ENCODE measurements at regions not wholly inside any gene's neighbourhood (a gene's known extent, or its start where the extent isn't known, plus 50 kb on each side); places are given as distances from the start of the nearest gene placed in this dataset.
"Not testable (repeated sequence)": the region's sequence is repeated elsewhere in the genome, so short reads cannot be mapped to it uniquely, and the experiment has no call there.

DNA sequence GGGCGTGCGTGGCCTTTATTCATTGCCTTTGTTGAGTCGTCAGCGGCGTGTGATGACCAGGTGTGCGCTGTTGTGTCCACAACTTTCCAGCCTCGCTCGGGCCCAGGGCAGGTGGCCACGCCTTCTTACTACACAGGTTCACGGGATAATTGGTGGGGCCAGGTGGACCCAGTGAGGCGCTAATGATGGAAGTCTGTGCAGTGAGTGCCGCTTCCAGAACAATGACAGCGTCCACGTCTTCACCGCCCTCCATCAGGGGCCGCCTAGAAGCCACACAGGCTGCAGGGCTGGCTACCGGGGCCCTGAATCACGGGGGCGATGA is 1197.3 kb downstream of the BRD1 start:
- DNase-seq: no peak

DNA sequence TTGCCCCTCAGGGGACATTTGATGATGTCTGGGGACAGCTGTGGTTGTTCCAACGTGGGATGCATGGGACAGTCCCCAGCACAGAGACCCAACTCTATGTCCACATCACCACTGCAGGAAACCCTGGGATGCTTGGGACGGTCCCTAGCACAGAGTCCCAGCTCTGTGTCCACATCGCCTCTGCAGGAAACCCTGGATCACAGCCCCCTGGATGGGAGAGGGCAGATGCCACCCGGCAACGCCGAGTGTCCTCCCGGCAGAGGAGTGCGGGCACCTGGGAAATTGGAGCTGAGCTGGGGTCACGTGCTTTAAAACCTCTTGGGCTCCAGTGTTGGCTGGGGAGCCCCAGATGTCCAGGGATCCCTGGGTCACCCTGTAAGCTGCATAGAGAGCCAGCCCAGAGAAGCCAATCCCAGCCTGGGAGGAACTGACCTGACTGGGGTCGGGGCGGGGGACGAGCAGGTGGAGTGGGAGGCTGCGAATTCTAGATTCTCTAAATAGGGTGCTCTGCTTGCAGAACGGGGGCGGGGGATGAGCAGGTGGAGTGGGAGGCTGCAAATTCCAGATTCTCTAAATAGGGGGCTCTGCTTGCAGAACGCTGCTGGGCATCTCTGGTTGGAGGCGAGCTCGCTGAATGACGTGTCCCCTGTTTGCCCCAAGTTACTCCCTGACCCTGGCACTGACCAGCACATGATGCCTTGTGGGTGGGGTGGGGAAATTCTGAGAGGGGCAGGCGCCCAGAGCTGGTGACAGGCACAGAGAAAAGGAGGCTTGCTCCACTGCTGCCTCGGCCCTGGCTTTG is 1197.8 kb downstream of the BRD1 start:
- DNase-seq: peak in 38 of 51 donors; percentile 8 to 87 (median 59)

DNA sequence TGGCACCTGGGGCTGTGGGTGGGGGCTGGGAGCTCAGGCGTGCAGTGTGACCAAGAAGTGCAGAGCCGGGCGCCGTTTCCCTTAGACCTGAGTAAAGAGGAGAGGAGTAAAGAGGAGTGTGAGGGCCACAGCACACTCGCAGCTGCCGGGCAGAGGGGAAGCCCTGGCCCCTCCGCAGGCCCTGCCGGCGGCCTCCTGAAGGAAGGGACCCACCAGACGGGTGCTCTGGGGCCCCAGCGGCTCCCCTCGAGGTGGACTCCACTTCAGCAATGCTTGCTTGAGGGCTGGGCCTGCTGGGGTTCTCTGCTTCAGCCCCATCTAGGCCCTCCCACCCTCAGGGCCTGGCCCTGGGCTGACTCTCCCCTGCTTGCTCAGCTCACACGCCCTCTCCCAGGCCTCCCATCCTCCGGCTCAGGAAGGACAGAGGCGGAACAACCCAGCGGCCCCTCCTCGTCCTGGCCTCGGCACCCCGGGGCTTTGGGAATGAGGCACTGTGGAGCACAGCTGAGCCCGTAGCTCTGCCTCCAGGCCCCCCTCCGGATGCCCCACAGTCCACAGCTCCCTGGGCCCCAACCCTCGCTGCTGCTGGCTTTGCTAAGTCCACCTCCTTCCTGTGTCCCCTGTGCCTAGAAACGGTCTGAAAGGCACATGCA is 1198.7 kb downstream of the BRD1 start:
- DNase-seq: peak in 1 of 51 donors; percentile 20

DNA sequence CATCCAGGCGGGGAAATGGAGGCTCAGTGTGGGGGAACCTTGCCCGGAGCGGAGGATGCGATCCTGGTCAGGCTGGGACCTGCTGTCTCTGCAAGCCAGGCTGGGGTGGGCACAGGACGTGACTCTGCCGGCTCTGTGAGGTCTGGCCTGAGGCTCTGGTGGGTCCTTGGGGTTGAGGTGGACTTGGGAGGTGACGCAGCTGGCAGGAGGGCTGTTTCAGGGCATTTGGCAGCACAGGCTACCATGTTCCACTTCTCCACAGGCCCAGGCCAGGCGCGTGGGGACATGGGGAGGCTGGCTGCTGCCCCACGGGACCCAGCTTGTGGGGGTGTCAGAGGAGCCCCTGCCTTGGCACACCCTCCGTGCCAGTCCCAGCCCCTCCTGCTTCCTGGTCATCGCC is 1199.7 kb downstream of the BRD1 start:
- DNase-seq: no peak

DNA sequence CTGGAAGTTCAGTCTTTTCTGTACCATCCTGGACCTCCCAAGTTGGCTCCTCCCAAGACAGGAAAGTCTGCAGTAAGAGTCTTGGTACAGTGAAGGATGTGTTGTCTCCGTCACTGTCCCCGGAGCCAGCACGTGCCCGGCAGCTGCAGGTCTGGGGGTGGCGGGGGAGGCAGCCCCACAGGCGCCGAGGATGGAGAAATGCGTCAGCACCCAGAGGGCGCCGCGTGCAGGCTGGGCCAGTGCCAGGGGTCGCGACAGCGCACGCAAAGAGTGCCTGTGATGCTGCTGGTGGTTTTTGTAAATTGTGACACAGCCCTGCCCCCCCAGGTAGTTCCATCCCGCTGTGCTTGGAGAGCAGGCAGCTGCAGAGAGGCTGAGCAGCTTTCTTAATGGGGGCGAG is 1200.5 kb downstream of the BRD1 start:
- DNase-seq: peak in 30 of 51 donors; percentile 15 to 78 (median 42)

DNA sequence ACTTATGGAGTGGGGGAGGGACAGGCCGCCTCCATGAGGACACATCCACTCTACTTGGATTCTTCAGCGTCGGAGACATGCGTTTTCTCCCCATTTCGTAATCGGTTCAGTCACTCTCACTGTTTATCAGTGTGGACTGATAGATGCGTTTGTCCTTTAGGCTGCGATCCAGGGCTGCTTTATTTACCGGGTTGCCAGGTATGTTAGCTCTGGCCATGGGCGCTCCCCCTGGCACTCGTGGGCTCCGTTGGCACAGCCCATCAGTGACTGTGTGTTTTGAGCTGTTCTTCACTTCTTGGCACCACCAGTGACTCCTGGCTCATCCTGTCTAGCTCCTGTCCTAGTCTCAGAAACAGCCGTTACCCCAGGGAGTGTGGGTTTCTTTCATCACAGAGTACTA is 1203.3 kb downstream of the BRD1 start:
- DNase-seq: no peak

DNA sequence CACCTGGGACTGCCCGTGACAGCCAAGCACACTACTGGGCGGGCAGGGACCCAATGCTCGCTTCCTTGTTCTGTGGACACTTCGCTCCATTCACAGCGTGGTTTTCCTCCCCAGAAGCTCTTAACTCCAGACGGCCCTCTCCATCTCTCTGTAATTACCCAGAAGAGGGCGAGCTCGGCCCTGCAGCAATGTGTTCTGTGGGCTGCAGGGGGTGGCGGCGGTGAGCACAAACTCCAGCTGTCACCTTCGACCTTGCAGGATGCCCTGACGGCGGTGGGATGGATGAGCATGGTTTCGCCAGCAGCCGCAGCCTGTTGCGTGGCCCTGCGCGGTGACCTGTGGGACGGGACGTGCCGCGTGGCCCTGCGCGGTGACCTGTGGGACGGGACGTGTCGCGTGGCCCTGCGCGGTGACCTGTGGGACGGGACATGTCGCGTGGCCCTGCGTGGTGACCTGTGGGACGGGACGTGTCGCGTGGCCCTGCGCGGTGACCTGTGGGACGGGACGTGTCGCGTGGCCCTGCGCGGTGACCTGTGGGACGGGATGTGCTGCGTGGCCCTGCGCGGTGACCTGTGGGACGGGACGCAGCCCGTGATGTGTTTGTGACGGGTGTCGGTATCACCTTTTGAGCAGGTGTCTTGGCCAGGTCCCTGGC is 1204.7 kb downstream of the BRD1 start:
- no peak for DNase-seq

DNA sequence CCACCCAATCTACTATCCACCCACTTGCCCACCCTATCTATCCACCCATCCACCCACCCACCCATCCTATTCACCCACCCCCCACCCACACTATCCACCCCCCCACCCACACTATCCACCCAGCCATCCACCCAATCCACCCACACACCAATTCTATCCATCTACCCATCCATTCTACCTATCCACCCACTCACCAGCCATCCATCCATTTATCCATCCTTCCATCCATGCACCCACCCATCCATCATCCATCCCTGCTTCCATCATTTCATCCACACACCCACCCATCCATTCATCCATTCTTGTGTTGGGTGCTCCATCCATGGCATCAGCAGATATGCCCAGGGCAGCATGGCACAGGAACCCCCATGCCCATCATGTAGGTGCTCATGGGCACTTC is 1206.6 kb downstream of the BRD1 start:
- no peak for DNase-seq

DNA sequence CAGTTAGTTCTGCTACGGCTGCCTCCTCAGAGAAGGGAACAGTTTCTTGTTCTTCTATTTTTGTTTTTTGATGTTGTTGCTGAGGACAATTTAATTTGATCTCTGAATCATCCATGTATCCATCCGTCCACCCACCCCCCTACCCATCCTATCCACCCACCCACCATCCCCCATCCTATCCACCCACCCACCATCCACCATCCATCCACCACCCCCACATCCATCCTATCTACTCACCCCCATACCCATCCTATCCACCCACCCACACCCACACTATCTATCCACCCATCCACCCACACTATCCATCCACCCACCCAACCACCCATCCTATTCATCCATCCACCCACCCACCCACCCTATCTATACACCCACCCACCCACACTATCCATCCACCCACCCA is 1207.2 kb downstream of the BRD1 start:
- not testable (repeated sequence) for DNase-seq

DNA sequence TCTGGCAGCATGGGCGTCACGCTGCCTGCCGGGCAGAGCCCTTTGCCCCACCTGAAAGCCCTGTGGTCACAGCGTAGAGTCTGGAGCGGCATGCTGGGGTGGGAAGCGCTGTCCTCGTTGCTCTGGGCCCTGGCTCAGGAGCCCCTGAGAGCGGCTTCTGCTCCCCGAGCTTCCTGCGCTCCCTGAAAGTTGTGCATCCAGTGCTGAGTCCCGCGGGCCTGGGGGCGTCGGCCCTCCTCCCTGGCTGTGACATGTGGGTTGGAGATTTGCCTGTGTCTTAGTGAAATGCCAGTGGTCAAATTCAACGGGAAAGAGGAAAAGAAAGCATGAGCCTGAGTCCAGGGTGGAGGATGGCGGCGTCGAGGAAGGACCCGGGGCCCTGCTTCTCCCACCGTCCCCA is 1208.0 kb downstream of the BRD1 start:
- DNase-seq: no peak

DNA sequence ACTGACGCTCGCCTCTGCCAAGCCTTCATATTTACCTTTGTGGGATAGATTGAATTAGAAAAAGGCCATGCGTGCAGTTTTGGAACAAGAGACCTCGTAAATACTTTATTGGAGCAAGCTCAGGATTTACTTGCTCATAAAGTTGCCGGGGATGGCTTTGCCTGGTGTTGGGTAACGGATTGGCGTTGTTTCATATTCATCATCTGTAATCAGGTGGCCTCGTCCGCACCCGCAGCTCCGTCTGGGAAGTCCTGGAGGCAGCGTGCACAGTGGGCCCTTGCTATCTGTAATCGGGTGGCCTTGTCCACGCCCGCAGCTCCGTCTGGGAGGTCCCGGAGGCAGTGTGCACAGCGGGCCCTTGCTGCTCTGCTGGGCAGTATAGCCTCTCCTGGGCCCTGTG is 1209.3 kb downstream of the BRD1 start:
- DNase-seq: no peak

DNA sequence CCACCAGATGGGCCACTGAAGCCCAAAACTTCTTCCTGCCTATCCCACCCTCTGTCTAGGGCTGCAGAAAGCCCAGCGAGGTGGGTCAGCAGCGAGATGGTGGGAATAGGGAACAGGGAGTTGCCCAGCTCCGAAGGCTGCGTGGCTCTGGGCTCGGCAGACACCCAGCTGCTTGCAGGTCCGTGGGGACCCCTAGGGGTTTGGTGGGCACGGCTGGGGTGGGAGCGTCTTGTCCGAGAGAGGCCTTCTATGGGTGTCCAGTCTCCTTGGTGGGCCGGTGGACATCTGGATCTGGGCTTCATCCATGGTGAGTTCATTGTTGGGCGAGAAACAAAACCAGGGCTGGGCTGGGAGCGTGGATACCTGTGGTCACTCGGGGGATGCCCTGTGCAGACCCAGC is 1211.0 kb downstream of the BRD1 start:
- DNase-seq: no peak

DNA sequence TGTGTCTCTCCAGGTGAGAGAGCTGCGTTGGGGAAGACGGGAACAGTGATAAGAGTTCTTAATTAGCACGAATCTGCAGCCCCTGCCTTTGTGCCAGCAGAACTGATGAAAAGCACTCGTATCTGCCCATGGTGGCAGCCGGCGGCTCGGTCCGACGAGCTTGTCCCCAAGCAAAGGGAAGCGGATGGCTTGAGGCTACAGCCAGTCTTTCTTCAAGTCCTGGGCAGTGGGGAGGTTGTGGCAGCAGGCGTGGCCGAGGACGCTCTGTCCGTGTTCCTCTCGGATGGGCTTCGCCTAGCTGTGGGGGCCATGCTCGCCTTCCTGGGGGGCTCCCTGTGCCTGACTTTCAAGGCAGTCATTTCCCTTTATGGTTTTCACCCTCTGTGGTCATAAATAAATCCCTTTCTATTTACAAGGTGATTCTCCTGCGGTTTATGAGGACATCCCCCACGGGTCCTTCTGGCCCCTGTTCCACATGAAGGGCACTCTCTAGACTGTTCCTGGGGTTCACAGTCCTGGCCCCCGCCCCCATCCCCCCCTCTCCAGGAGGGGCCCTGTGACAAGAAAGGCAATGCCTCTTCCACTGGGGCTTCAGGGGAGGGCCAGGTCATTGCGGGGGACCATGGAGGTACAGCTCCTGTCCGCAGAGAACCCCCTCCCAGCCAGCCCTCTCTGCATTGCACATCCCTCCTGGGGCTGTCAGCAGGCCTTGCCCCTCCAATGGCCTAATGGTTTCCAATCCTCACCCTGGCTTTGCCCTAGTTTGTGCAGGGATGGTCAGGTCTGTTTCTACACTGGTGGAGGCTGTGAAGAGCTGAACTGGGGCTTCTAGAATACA is 1212.3 kb downstream of the BRD1 start:
- DNase-seq: no peak

DNA sequence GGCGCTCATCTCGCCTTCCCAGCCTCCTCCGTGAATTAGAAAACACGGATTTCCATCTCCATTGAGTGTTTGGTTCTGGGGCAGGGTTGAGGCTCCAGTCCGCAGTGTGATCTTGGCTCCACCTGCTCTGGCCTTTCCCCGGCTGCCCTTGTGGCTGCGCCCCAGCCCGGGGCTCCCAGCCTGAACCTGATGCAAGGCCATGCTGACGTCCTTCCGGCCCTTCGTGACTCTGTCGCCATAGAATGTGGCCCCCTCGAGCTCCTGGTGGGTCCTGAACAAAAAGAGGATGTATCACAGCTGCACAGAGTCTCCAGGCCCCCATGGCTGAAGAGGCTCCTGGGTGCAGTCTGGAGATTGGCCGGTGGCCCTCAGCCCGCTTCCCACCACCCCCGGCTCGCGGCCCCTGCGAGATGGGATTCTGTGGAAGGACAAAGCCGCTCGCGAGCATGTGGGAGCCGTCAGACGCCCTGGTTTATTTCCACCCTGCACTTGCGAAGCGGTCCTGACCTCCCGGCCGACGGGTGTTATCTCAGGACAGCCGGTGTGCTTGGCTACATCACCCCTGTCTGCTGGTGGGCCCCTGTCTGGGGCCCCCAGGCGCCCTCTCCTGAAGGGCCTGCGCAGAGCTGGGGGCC is 1214.0 kb downstream of the BRD1 start:
- DNase-seq: no peak

DNA sequence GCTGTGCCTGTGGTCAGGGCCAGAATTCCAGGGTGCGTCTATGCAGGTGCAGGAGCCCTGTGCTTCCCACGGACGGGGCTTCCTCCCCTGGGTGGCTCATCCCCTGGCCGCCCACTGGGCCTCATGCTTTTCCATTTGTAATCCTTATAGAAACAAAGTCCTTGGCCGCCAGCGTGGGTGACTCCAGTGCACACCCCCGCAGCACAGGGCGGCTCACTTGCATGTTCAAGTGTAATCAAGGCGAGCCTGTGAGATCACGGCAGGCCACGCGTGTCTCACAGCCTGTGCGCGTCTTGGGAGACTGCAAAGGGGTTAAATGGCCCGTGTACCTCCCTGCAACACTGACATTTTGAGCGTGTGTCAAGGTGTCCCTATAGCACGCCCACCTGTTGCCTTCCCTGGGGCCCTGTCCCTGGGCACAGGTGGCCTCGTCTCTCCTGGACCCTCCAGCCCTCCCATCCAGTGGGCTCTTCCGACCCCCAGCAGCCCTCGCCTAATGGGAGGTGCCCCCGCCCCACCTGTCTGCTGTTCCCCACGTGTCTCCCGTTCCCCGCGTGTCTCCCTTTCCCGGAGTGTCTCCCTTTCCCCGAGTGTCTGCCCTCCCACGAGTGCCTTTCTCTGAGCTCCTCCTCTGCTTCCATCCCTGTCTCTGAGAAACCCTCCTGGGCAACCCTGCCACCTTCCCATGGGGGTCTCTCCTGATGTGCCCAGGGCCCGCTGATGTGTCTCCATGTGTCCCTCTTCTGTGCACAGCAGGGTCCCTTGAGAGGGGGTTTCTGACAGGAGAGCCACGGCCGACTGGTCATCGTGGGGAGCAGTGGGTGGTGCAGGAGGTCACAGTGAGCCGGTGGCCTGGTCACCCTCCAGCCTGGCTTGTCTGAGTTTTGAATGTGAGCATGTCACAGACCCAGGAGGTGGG is 1215.3 kb downstream of the BRD1 start:
- DNase-seq: peak in 1 of 51 donors; percentile 18

DNA sequence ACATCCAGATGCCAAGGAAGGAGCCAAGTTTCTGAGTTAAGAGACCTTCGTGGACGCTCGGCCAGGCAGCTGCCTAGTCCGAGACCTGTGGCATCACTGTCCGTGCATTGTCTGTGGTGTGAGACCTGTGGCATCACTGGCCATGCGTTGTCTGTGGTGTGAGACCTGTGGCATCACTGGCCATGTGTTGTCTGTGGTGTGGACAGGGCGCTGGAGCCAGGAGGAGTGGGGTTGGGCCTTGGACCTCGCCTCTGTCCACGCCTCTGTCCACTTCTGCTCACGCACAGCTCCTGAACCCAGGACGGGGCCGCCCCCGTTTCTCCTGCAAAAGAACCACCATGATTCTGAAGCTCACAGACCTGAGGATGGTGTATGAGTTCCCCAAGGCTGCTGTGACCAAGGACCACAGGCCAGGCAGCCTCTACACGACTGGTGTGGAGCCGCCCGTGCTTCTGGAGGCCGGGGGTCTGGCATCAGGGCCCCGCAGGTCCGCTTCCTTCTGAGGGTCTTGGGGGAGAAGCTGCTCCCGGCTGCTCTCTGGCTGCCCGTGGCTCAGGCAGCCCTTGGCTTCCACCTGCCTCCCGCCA is 1218.3 kb downstream of the BRD1 start:
- DNase-seq: no peak

DNA sequence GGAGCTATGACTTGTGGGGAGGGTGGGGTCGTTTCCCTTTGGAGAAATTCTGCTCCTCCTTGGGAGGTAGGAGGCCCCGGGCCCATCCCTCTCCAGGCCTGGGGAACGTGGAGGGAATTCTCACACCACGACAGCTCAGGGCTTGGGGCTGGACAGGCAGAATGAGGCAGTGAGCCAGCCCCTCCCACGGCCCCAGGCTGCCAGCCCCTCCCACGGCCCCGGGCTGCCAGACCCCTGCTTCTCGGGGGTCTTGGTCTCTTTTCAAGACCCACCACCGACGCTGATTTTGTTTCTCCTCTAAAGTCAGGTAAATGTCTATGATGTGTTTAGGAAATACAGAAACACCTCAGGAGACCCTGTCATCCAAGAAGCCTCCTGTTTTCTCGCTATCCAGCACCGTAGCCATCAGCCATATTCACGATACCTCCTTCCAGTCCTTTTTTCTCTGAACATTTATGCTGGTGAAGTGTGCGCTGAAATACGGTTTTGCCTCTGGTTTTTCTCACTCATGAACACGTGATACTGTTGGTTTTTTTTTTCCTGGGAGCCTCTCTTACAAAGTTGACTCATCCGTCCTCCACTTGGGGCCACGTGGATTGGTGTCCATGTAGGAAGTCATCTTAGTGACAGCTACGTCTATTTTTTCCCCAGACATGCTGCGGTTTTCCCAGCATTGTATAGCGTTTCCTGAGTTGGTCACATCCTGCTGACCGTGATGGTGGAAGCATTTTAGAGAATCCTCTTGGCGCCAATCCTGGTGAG is 1219.6 kb downstream of the BRD1 start:
- peak in 1 of 51 donors; percentile 20 for DNase-seq

DNA sequence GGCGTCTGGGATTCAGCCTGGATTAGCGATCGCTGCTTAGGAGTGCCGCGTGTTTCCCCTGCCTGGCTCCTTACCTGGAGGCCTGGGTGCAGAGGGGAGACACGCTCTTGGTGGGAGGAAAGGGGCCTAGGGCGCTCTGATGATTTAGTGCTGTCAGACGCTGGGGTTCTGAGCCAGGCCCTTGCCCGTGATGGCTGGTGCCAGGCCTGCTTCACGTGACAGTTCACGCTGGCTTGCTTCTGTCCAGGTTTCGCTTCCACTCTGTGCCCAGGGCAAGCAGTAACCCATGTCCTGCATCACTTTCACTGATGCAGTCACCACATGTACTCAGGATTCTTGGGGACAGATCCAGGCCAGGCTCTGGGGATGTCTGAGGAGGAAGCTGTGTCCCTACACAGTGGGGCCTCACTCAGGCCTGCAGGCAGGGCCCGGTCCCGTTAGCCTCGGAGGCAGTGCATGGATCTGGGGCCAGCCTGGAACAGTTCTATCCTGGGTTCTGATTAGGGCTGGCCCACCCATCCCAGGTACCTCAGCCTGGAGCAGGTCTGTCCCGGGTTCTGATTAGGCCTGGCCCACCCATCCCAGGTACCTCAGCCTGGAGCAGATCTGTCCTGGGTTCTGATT is 1220.9 kb downstream of the BRD1 start:
- DNase-seq: peak in 1 of 51 donors; percentile 16

Measured in hypothalamus (tissue), 51 donors.